ENCODE measurements at regions not wholly inside any gene's neighbourhood (a gene's known extent, or its start where the extent isn't known, plus 50 kb on each side); places are given as distances from the start of the nearest gene placed in this dataset.
"Not testable (repeated sequence)": the region's sequence is repeated elsewhere in the genome, so short reads cannot be mapped to it uniquely, and the experiment has no call there.

DNA sequence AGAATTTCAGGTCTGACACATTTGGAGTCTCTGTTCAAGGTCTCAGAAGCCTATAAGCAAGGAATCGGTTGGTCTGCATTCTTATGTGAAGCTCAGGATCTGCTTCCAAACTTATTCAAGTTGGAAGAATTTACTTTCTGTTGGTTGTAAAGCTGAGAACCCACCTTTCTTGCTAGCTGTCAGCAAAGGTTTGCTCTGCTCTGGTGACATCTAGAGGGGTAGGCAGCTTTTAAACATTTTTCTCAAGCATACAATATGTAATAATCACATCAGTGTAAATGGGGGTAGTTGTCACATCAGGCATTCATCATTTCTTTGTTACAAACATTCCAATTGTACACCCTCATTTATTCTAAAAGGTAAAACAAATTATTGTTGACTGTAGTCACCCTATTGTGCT, 935.2 kb downstream of the TRAM1L1 start:
- in situ Hi-C loops (cut with MboI; ENCODE audit: low sequenced_read_pairs, unreplicated experiment) = no loop called here
- no peak for DNase-seq (ENCODE audit: low spot score)
- TF ChIP-seq, protein P1, sequence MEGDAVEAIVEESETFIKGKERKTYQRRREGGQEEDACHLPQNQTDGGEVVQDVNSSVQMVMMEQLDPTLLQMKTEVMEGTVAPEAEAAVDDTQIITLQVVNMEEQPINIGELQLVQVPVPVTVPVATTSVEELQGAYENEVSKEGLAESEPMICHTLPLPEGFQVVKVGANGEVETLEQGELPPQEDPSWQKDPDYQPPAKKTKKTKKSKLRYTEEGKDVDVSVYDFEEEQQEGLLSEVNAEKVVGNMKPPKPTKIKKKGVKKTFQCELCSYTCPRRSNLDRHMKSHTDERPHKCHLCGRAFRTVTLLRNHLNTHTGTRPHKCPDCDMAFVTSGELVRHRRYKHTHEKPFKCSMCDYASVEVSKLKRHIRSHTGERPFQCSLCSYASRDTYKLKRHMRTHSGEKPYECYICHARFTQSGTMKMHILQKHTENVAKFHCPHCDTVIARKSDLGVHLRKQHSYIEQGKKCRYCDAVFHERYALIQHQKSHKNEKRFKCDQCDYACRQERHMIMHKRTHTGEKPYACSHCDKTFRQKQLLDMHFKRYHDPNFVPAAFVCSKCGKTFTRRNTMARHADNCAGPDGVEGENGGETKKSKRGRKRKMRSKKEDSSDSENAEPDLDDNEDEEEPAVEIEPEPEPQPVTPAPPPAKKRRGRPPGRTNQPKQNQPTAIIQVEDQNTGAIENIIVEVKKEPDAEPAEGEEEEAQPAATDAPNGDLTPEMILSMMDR (IDR thresholded peaks at IDR 0.05; ENCODE audit: borderline replicate concordance, control extremely low read depth, extremely low read depth, insufficient read depth, missing control alignments) = no peak

DNA sequence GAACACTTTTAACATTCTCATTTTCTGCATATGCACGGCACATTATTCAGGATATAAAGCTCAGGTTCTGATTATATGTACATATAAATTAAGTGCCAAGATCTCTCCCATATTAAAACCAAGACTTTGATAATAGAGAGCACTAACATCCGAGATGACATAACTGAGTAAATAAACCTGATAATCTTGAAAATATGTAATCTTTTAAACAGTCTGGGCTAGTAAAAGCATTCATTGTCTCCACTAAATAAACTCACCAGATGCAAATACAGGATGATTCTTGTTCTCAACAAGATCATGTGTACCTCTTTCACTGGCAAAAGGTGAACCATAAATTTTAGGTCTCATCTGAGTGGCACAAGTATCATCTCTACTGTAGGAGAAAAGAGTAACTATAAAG, 942.2 kb downstream of the TRAM1L1 start:
- no peak for DNase-seq (ENCODE audit: low spot score)
- TF ChIP-seq, protein P1 (IDR thresholded peaks at IDR 0.05; ENCODE audit: borderline replicate concordance, control extremely low read depth, extremely low read depth, insufficient read depth, missing control alignments) = no peak
- in situ Hi-C loops (cut with MboI; ENCODE audit: low sequenced_read_pairs, unreplicated experiment) = no loop called here

DNA sequence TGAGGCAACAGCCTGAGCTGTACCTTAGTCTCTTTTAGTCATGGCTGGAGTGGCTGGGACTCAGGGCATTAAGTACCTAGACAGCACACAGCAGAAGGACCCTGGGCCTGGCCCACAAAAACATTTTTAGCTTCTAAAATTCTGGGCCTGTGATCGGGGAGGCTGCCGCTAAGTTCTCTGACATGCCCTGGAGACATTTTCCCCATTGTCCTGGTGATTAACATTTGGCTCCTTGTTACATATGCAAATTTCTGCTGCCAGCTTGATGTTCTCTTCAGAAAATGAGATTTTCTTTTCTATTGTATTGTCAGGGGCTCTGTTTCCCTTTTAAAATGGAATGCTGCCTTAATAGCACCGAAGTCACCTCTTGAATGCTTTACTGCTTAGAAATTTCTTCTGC, 952.4 kb downstream of the TRAM1L1 start:
- in situ Hi-C loops (cut with MboI; ENCODE audit: low sequenced_read_pairs, unreplicated experiment) = no loop called here
- TF ChIP-seq, protein P1 (IDR thresholded peaks at IDR 0.05; ENCODE audit: borderline replicate concordance, control extremely low read depth, extremely low read depth, insufficient read depth, missing control alignments) = no peak
- DNase-seq (ENCODE audit: low spot score) = no peak

DNA sequence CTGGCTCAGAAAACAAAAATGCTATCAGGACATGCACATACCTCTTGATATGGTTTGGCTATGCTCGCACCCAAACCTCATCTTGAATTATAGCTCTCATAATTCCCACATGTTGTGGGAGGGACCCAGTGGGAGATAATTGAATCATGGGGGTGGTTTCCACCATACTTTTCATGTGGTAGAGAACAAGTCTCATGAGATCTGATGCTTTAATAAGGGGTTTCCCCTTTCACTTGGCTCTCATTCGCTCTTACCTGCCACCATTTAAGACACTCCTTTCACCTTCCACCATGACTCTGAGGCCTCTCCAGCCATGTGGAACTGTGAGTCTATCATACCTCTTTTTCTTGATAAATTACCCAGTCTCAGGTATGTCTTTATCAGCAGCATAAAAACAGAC, 958.6 kb downstream of the TRAM1L1 start:
- DNase-seq (ENCODE audit: low spot score) = no peak
- in situ Hi-C loops (cut with MboI; ENCODE audit: low sequenced_read_pairs, unreplicated experiment) = no loop called here
- TF ChIP-seq, protein P1 (IDR thresholded peaks at IDR 0.05; ENCODE audit: borderline replicate concordance, control extremely low read depth, extremely low read depth, insufficient read depth, missing control alignments) = no peak

DNA sequence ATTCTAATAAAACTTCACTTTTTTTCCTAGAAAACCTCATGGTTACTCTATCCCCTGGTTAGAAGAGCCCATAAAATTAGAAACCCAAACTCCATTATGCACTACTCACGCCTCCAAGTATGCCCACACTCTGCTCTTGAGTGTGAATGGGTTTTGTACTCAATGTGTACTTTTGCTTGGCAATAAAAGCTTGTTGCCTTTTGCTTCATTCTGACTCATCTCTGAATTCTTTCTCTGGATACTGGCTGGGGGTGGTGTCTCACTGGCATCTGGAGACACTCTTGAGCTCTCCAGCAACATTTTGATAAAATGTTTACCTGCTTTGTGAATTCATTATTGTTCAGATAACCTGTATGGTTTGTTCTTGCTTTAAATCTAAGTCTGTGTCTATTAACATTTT, 963.3 kb downstream of the TRAM1L1 start:
- DNase-seq (ENCODE audit: low spot score) = no peak
- TF ChIP-seq, protein P1 (IDR thresholded peaks at IDR 0.05; ENCODE audit: borderline replicate concordance, control extremely low read depth, extremely low read depth, insufficient read depth, missing control alignments) = no peak
- in situ Hi-C loops (cut with MboI; ENCODE audit: low sequenced_read_pairs, unreplicated experiment) = no loop called here

DNA sequence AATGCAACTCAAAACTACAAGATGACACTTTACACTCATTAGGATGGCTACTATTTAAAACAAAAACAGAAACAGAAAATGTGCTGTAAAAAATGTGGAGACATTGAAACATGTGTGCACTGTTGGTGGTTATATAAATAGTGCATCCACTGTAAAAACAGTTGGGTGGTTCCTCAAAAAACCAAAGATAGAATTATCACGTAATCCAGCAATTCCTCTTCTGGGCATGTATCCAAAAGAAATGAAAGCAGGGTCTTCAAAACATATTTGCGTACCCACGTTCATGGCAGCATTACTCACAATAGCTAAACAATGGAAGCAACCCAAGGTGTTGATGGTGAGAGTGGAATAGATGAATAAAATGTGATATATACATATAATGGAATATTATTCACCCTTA, 967.2 kb downstream of the TRAM1L1 start:
- in situ Hi-C loops (cut with MboI; ENCODE audit: low sequenced_read_pairs, unreplicated experiment) = no loop called here
- no peak for DNase-seq (ENCODE audit: low spot score)
- TF ChIP-seq, protein P1 (IDR thresholded peaks at IDR 0.05; ENCODE audit: borderline replicate concordance, control extremely low read depth, extremely low read depth, insufficient read depth, missing control alignments) = no peak

DNA sequence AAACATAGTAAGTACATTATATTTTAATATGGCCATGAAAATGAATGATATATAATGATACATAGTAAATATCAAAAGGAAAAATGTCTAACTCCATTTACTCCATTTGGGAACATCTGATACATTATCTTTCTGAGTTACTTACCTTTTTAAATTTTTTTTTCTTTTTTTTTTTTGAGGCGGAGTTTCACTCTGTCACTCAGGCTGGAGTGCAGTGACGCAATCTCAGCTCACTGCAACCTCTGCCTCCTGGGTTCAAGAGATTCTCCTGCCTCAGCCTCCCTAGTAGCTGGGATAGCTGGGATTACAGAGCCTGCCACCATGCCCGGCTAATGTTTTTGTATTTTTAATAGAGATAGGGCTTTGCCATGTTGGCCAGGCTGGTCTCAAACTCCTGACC, 972.5 kb downstream of the TRAM1L1 start:
- in situ Hi-C loops (cut with MboI; ENCODE audit: low sequenced_read_pairs, unreplicated experiment); DNase-seq (ENCODE audit: low spot score): not testable (repeated sequence)
